HL-60 (cell line): ENCODE measurements at regions not wholly inside any gene's neighbourhood (a gene's known extent, or its start where the extent isn't known, plus 50 kb on each side); places are given as distances from the start of the nearest gene placed in this dataset.

Experiments
- DNase-seq, 2 experiments: peaks; one replicate each; pipeline ENCODE4 v3.0.0-alpha.2; 2010 to 2020; ENCODE audit warnings: low read depth in 1 of 2, low spot score in 1 of 2
- H3K27ac ChIP-seq: fragments of 250-450 bp; sonication (Bioruptor Pico); replicated peaks from 2 replicates; pipeline ENCODE4 v1.5.1; 2020; ENCODE audit warnings: mild to moderate bottlenecking, moderate library complexity
- H3K27me3 ChIP-seq: fragments of 250-450 bp; sonication (Bioruptor Pico); 2 replicates; pipeline ENCODE4 v1.5.1; 2021; ENCODE audit warnings: mild to moderate bottlenecking, moderate library complexity; ENCODE audit not compliant: insufficient read depth, poor library complexity, severe bottlenecking
- H3K4me3 ChIP-seq: replicated peaks from 2 replicates; pipeline ENCODE4 v1.5.1; 2011; ENCODE audit warnings: mild to moderate bottlenecking, control low read depth, low read length; ENCODE audit not compliant: insufficient read depth
- GABPA ChIP-seq: IDR thresholded peaks from 2 replicates; pipeline ENCODE4 v1.6.1; 2012; ENCODE audit warnings: low read depth
- POLR2AphosphoS5 ChIP-seq: IDR thresholded peaks from 2 replicates; pipeline ENCODE4 v1.6.1; 2012; ENCODE audit warnings: low read depth
- SPI1 ChIP-seq: IDR thresholded peaks from 2 replicates; pipeline ENCODE4 v1.6.1; 2012; ENCODE audit warnings: low read depth, mild to moderate bottlenecking, borderline replicate concordance
- TF ChIP-seq, protein P1 (sequence below): IDR thresholded peaks from 2 replicates; pipeline ENCODE4 v1.6.1; 2012; ENCODE audit warnings: low read depth; ENCODE audit not compliant: insufficient replicate concordance
- TF ChIP-seq, protein P2 (sequence below): IDR thresholded peaks from one replicate; pipeline ENCODE4 v1.5.1; 2011; ENCODE audit warnings: low read length, control low read depth, inconsistent platforms; ENCODE audit not compliant: insufficient read depth

DNA sequence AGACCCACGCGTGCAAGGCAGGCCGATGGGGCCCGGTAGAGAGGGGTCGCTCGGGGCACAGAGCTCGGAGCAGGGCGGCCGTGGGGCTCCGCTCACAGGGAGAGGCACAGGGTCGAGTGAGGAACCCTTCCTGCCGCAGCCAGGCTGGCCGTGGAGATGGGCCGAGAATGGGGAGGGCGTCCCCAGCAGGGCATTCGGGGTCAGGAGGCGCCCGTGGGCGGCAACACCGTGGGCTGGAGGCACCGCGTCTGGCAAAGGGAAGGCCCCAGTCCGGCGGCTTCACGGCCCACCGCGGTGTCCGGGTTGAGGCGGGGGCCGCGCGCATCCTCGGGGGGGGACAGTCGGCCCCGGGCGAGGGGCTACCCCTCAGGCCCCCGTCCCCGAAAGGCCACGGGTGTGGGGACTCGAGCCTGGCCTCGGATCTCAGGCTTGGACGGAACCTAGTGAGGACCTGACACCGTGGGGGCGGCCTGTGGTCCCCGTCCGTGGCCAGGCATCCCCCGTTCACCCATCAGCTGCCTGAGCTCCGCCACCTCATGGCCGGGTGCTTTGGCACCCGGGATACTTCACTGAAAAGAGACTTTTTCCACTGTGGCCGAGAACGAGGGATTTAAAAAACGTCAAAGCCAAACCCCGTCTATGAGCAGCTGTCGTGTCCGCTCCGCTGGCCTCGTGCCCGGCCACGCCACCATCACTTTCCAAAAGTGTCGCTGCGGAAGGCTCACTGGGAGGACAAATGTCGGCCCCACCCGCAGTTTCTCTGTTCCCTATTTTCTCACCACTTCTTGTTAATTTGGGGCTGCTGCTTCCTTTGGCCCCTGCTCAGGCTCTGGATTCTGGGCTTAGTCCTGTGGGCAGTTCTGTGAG, 73.6 kb downstream of the METRNL start:
- DNase-seq = peak; percentile 14 to 61
- TF ChIP-seq, protein P1, sequence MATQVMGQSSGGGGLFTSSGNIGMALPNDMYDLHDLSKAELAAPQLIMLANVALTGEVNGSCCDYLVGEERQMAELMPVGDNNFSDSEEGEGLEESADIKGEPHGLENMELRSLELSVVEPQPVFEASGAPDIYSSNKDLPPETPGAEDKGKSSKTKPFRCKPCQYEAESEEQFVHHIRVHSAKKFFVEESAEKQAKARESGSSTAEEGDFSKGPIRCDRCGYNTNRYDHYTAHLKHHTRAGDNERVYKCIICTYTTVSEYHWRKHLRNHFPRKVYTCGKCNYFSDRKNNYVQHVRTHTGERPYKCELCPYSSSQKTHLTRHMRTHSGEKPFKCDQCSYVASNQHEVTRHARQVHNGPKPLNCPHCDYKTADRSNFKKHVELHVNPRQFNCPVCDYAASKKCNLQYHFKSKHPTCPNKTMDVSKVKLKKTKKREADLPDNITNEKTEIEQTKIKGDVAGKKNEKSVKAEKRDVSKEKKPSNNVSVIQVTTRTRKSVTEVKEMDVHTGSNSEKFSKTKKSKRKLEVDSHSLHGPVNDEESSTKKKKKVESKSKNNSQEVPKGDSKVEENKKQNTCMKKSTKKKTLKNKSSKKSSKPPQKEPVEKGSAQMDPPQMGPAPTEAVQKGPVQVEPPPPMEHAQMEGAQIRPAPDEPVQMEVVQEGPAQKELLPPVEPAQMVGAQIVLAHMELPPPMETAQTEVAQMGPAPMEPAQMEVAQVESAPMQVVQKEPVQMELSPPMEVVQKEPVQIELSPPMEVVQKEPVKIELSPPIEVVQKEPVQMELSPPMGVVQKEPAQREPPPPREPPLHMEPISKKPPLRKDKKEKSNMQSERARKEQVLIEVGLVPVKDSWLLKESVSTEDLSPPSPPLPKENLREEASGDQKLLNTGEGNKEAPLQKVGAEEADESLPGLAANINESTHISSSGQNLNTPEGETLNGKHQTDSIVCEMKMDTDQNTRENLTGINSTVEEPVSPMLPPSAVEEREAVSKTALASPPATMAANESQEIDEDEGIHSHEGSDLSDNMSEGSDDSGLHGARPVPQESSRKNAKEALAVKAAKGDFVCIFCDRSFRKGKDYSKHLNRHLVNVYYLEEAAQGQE = no peak
- TF ChIP-seq SPI1 (peak; percentile 83), POLR2AphosphoS5 (no peak)
- TF ChIP-seq, protein P2, sequence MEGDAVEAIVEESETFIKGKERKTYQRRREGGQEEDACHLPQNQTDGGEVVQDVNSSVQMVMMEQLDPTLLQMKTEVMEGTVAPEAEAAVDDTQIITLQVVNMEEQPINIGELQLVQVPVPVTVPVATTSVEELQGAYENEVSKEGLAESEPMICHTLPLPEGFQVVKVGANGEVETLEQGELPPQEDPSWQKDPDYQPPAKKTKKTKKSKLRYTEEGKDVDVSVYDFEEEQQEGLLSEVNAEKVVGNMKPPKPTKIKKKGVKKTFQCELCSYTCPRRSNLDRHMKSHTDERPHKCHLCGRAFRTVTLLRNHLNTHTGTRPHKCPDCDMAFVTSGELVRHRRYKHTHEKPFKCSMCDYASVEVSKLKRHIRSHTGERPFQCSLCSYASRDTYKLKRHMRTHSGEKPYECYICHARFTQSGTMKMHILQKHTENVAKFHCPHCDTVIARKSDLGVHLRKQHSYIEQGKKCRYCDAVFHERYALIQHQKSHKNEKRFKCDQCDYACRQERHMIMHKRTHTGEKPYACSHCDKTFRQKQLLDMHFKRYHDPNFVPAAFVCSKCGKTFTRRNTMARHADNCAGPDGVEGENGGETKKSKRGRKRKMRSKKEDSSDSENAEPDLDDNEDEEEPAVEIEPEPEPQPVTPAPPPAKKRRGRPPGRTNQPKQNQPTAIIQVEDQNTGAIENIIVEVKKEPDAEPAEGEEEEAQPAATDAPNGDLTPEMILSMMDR = no peak
- H3K4me3 ChIP-seq = no peak overlapping the region
- no peaks in the 10 kb centered on the region for H3K27me3 ChIP-seq
- no peak overlapping the region for H3K27ac ChIP-seq

DNA sequence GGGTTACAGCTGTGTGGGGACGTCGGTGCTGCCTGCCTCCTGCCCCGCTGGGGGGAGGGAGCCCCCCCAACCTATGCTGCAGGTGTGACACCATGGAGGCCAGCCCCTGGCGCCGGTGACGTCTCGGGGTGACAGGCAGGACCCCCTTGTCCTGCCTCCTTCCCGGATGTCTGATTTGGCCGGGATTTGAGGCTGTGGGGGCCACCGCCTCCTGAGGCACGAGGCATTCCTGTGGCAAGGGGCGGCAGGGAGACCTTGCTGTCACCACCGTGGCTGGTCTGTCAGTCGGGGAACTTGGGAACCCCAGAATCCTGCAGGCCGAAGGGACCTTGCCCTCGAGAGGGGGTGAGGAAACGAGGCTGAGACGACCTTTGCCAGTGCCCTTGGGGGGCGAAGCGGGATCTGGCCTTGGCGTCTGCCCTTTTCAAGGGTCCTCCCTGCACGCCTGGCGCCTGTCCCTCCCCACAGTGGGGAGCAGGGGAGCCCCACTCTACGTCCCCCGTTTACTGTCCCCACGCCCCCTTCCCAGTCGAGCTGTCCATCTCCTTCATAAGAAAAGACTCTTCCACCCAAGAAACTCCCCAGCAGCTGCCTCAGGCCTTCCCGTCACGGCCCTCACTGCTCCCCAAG, 74.4 kb downstream of the METRNL start:
- no peak overlapping the region for H3K27ac ChIP-seq
- DNase-seq = no peak
- TF ChIP-seq, protein P2 = no peak
- TF ChIP-seq SPI1 (no peak), POLR2AphosphoS5 (no peak), GABPA (no peak)
- TF ChIP-seq, protein P1 = no peak
- no peaks in the 10 kb centered on the region for H3K27me3 ChIP-seq
- no peak overlapping the region for H3K4me3 ChIP-seq

DNA sequence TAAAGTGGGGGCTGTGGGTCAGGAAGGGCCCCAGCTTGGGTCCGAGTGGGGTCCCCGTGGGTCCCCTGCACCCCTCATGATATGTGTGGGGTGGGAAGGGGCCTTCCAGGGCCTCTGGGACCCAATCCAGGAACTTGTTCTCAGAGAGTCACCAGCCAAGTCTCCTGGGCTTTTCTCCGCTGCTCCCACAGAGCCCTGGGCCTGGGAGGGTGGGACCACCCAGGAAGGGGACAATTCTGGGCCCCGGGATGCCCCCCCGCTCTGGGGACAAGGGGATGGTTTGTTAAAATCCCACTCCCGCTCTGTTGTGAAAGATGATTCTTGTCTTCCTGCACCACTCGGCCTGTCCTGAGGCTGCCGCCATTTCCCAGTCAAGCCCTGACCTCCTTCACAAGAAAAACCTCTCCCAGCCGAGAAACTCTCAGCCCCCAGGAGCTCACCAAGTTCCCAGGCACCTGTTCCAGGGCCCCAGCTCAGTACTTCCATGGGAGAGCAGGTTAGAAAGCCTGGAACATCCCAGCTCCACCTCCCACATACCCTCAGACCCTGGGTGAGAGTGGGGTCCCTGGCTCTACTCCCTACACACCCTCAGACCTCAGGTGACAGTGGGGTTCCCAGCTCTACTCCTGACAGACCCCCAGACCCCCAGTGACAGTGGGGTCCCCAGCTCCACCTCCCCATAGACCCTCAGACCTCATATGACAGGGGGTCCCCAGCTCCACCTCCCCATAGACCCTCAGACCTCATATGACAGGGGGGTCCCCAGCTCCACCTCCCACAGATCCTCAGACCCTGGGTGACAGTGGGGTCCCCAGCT, 75.1 kb downstream of the METRNL start:
- H3K27me3 ChIP-seq = no peaks in the 10 kb centered on the region
- no peak for TF ChIP-seq GABPA
- TF ChIP-seq POLR2AphosphoS5 = no peak
- TF ChIP-seq, protein P1 = no peak
- TF ChIP-seq SPI1 = no peak
- TF ChIP-seq, protein P2 = no peak

More for the DNA sequence above, 75.1 kb downstream of the METRNL start:
- no peak overlapping the region for H3K27ac ChIP-seq
- H3K4me3 ChIP-seq = no peak overlapping the region
- no peak for DNase-seq
